ENCODE measurements at regions not wholly inside any gene's neighbourhood (a gene's known extent, or its start where the extent isn't known, plus 50 kb on each side); places are given as distances from the start of the nearest gene placed in this dataset.

DNA sequence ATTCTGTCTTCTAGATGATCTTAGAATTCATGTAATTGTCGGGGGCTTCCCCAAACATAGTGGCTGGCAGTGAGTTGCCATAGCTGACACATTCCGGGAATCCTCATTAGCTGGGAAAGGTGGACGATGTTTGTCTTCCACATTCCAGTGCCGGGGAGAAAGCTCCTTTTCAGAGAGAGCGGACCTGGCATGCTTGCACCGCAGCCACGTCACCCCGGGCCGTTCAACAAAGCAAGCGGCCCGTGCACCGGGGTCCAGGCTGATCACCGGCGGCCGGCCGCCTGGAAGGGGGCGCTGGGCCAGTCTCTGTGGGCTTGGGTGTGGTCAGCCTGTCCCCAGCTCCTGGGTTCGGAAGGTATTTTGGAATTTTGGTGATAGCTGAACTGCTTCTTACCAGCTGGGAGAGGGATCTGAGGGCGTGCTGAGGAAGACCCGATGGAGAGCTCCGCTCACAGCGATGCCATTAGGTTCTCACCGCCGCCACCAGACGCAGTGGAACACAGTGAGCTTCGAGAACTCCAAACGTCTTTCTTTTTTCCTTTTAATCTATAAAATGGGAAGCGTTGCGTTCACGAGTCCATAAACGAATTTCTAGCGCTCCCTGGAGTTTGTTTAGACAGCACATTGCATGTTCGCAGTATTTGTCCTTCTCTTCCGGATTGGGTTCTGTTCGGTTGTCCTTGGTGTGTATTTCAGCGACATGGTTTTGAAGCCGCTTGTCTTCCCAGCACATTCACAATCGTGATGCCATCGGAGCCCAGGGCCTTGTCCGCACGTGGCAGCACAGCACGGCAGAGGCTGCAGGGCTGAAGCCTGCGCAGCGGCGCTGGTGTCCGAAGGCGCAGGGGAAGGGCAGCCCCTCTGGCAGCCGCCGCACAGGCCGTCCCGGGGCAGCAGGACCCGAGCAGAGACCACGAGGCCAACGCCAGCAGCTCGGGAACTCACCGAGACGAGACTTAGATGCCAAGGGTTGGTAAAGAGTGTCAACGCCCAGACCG is 557.6 kb downstream of the QKI start:
- Mint-ChIP-seq H3K4me3 (ENCODE audit: unreplicated experiment) (peak overlapping the region; percentile 73), H3K36me3 (ENCODE audit: insufficient read depth, unreplicated experiment) (no peaks in the 10 kb centered on the region), H3K9me3 (ENCODE audit: unreplicated experiment) (no peaks in the 10 kb centered on the region), H3K27me3 (ENCODE audit: insufficient read depth, unreplicated experiment) (peaks cover 3% of the 10 kb centered on the region), H3K4me1 (ENCODE audit: low read depth, unreplicated experiment) (no peaks in the 10 kb centered on the region), H3K27ac (ENCODE audit: unreplicated experiment) (peak overlapping the region; percentile 48)
- BruUV-seq (replicated peaks) = TSS peak; percentile 38
- Histone ChIP-seq H3K27me3 (replicated peaks; ENCODE audit: control insufficient read depth, insufficient read depth, low read length) (no peaks in the 10 kb centered on the region), H3K9me3 (no peaks in the 10 kb centered on the region; the same call in 1 of the 2 replicates), H3K4me3 (ENCODE audit: low read depth, low read length) (peak overlapping the region; percentile 39), H3K36me3 (ENCODE audit: control insufficient read depth, insufficient read depth, low read length) (no peaks in the 10 kb centered on the region), H3K4me1 (no peaks in the 10 kb centered on the region)
- CTCF ChIA-PET = interaction anchor here (0.6 to 1.3 kb wide), 4 partner anchors 12 to 90 kb away, joined by 3 to 5 read pairs (median 3); no protein-coding TSS in a partner anchor
- peak; percentile 47 to 60 for DNase-seq
- POLR2A ChIA-PET = no interaction called here
- TF ChIP-seq, protein P1, sequence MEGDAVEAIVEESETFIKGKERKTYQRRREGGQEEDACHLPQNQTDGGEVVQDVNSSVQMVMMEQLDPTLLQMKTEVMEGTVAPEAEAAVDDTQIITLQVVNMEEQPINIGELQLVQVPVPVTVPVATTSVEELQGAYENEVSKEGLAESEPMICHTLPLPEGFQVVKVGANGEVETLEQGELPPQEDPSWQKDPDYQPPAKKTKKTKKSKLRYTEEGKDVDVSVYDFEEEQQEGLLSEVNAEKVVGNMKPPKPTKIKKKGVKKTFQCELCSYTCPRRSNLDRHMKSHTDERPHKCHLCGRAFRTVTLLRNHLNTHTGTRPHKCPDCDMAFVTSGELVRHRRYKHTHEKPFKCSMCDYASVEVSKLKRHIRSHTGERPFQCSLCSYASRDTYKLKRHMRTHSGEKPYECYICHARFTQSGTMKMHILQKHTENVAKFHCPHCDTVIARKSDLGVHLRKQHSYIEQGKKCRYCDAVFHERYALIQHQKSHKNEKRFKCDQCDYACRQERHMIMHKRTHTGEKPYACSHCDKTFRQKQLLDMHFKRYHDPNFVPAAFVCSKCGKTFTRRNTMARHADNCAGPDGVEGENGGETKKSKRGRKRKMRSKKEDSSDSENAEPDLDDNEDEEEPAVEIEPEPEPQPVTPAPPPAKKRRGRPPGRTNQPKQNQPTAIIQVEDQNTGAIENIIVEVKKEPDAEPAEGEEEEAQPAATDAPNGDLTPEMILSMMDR (IDR thresholded peaks at IDR 0.05; ENCODE audit: insufficient read depth in 1 of 2, low read depth in 1 of 2, low read length in 1 of 2, severe bottlenecking in 1 of 2, unreplicated experiment in 1 of 2) = no peak
- intact Hi-C loops (cut with micrococcal nuclease; ENCODE audit: unreplicated experiment) = no loop called here

DNA sequence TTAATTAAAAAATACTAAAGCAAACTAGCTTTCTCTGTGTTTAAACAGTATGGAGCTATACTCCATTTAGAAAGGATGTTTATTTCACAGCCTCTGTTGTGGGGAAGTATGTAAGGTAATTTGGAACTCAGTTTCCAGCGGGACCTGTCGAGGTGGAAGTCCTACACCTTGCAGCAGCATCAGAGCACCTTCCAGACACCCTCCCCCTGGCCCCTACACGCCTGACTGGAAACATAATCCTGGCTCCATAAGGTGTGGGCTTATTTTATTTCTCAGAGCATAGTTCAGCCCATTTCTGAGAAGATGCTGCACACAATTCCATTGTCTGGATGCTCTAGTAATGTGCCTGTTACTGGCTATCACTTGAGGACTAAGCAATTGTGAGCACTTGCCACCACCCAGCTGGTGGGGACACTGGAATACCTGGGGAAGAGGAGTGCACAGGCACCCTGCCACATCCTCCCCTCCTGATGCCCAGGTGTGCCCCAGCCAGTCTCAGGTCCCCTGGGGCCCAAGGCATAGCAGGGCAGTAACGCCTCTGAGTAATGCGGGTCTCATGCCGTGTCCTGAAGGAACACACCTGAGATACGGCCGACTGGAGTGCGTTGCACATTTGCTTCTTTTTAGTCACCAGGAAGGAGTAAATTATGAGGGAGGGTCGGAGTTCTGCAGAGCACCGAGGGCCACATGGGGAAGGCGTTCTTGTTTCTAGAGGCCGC is 556.5 kb downstream of the QKI start:
- peak overlapping the region; percentile 48 for H3K27ac Mint-ChIP-seq (ENCODE audit: unreplicated experiment)
- peaks cover 3% of the 10 kb centered on the region for H3K27me3 Mint-ChIP-seq (ENCODE audit: insufficient read depth, unreplicated experiment)
- H3K4me3 Mint-ChIP-seq (ENCODE audit: unreplicated experiment) = peak overlapping the region; percentile 73
- Histone ChIP-seq H3K4me1 (peaks cover 3% of the 10 kb centered on the region; the same call in 1 of the 2 replicates), H3K4me3 (ENCODE audit: low read depth, low read length) (no peak overlapping the region), H3K9me3 (no peaks in the 10 kb centered on the region; the same call in 1 of the 2 replicates), H3K27me3 (replicated peaks; ENCODE audit: control insufficient read depth, insufficient read depth, low read length) (no peaks in the 10 kb centered on the region), H3K36me3 (ENCODE audit: control insufficient read depth, insufficient read depth, low read length) (no peaks in the 10 kb centered on the region)
- BruUV-seq (replicated peaks) = no TSS peak
- TF ChIP-seq, protein P1 (IDR thresholded peaks at IDR 0.05; ENCODE audit: insufficient read depth in 1 of 2, low read depth in 1 of 2, low read length in 1 of 2, severe bottlenecking in 1 of 2, unreplicated experiment in 1 of 2) = no peak
- POLR2A ChIA-PET = no interaction called here
- CTCF ChIA-PET = interaction anchor here (0.7 to 1.3 kb wide), 3 partner anchors 11 to 56 kb away, joined by 3 to 5 read pairs (median 3); no protein-coding TSS in a partner anchor
- peaks cover under 1% of the 10 kb centered on the region for H3K4me1 Mint-ChIP-seq (ENCODE audit: low read depth, unreplicated experiment)
- no peaks in the 10 kb centered on the region for H3K36me3 Mint-ChIP-seq (ENCODE audit: insufficient read depth, unreplicated experiment)
- H3K9me3 Mint-ChIP-seq (ENCODE audit: unreplicated experiment) = no peaks in the 10 kb centered on the region
- intact Hi-C loops (cut with micrococcal nuclease; ENCODE audit: unreplicated experiment) = no loop called here
- no peak for DNase-seq

All from Caco-2 (cell line).